Glutamatergic neuron (in vitro differentiated cells): ENCODE measurements at regions not wholly inside any gene's neighbourhood (a gene's known extent, or its start where the extent isn't known, plus 50 kb on each side); places are given as distances from the start of the nearest gene placed in this dataset.
"Not testable (repeated sequence)": the region's sequence is repeated elsewhere in the genome, so short reads cannot be mapped to it uniquely, and the experiment has no call there.

Source experiments
- DNase-seq: peaks from one replicate; pipeline ENCODE4 v3.0.0; 2022
- H3K27ac Mint-ChIP-seq: one replicate; pipeline ENCODE4 v1.8.0; 2020; ENCODE audit warnings: mild to moderate bottlenecking, mixed read lengths, inconsistent platforms; ENCODE audit not compliant: unreplicated experiment
- H3K27me3 Mint-ChIP-seq: one replicate; pipeline ENCODE4 v1.8.0; 2020; ENCODE audit warnings: mild to moderate bottlenecking, moderate library complexity, mixed read lengths, inconsistent platforms; ENCODE audit not compliant: unreplicated experiment
- H3K36me3 Mint-ChIP-seq: one replicate; pipeline ENCODE4 v1.8.0; 2020; ENCODE audit warnings: mild to moderate bottlenecking, mixed read lengths, inconsistent platforms; ENCODE audit not compliant: unreplicated experiment
- H3K4me1 Mint-ChIP-seq: one replicate; pipeline ENCODE4 v1.8.0; 2020; ENCODE audit warnings: mild to moderate bottlenecking, low read depth, mixed read lengths, inconsistent platforms; ENCODE audit not compliant: unreplicated experiment
- H3K4me3 Mint-ChIP-seq: one replicate; pipeline ENCODE4 v1.8.0; 2020; ENCODE audit warnings: mild to moderate bottlenecking, mixed read lengths, inconsistent platforms; ENCODE audit not compliant: unreplicated experiment
- H3K9me3 Mint-ChIP-seq: one replicate; pipeline ENCODE4 v1.8.0; 2020; ENCODE audit warnings: mild to moderate bottlenecking, moderate library complexity, mixed read lengths, inconsistent platforms; ENCODE audit not compliant: unreplicated experiment
- CTCF ChIP-seq: fragments of 200-600 bp; sonication (generic); IDR thresholded peaks from one replicate; pipeline ENCODE4 v1.5.0; 2021; ENCODE audit not compliant: partially characterized antibody, unreplicated experiment

DNA sequence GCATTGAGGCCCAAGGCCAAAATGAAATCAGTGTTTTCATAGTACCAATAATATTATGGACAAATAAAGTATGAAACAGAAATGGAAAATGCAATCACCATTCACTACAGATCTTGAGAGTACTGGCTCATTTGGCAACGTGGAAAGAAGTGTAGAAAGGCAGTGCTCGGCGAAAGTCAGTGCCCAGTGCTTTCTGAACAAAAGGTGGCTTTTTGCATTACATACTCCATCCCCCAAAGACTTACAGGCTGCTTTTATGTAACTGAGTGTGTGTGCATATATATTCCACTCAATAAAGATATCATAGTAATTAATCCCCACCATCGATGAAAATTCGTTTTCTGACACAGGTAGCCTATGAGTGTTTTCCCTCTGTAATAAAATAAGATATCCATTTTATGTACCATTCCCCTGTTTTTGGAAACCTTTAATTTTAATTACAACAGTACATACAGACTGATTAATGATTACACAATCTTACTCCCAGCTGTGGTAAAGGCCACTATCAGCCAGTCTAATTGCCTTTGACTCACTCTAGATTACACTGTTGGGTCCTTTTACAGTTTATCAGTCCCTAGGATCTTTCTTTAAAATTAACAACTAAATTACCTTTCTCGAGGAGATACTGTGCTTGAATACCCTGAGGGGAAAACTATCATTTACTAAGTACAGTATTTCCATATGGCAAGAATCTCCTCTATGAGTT, 65.9 kb downstream of the MAD2L1 start:
- no peak overlapping the region for H3K4me3 Mint-ChIP-seq
- no peak overlapping the region for H3K27ac Mint-ChIP-seq
- H3K4me1 Mint-ChIP-seq: no peaks in the 10 kb centered on the region
- no peaks in the 10 kb centered on the region for H3K36me3 Mint-ChIP-seq
- no peaks in the 10 kb centered on the region for H3K27me3 Mint-ChIP-seq
- H3K9me3 Mint-ChIP-seq: no peaks in the 10 kb centered on the region
- TF ChIP-seq CTCF: no peak
- no peak for DNase-seq

DNA sequence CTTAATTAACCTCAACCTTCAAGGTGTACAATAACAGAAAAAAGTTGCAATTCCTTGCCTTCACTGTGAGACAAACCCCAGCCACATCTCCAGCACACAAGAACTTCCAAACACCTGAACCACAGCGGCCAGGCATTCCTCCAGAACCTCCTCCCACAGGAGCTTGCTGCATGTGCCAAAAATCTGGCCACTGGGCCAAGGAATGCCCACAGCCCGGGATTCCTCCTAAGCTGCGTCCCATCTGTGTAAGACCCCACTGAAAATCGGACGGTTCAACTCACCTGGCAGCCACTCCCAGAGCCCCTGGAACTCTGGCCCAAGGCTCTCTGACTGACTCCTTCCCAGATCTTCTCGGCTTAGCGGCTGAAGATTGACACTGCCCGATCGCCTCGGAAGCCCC, 70.6 kb downstream of the MAD2L1 start:
- not testable (repeated sequence) for DNase-seq, H3K4me3 Mint-ChIP-seq, H3K36me3 Mint-ChIP-seq, H3K9me3 Mint-ChIP-seq, H3K27ac Mint-ChIP-seq, H3K27me3 Mint-ChIP-seq, H3K4me1 Mint-ChIP-seq

- DNase-seq: no peak
- H3K27ac Mint-ChIP-seq: no peak overlapping the region
- H3K4me3 Mint-ChIP-seq: no peak overlapping the region
- peaks cover 2% of the 10 kb centered on the region for H3K9me3 Mint-ChIP-seq
- no peaks in the 10 kb centered on the region for H3K36me3 Mint-ChIP-seq
- H3K4me1 Mint-ChIP-seq: no peaks in the 10 kb centered on the region
- TF ChIP-seq CTCF: no peak
- no peaks in the 10 kb centered on the region for H3K27me3 Mint-ChIP-seq
Measured at GRCh38 chr4:119984996-119985395, 81.7 kb downstream of the MAD2L1 start.

GRCh38 chr4:119982756-119983155, 83.9 kb downstream of the MAD2L1 start:
- Mint-ChIP-seq H3K4me3 (no peak overlapping the region), H3K9me3 (no peaks in the 10 kb centered on the region), H3K27me3 (no peaks in the 10 kb centered on the region), H3K4me1 (no peaks in the 10 kb centered on the region), H3K27ac (no peak overlapping the region), H3K36me3 (no peaks in the 10 kb centered on the region)
- TF ChIP-seq CTCF: no peak
- DNase-seq: no peak

- Mint-ChIP-seq H3K4me3 (no peak overlapping the region), H3K27ac (no peak overlapping the region), H3K4me1 (no peaks in the 10 kb centered on the region), H3K27me3 (no peaks in the 10 kb centered on the region), H3K9me3 (no peaks in the 10 kb centered on the region), H3K36me3 (no peaks in the 10 kb centered on the region)
- no peak for TF ChIP-seq CTCF
- no peak for DNase-seq
Measured at GRCh38 chr4:119980456-119980855, 86.2 kb downstream of the MAD2L1 start.
